Left lung (tissue), 4 donors: ENCODE measurements at regions not wholly inside any gene's neighbourhood (a gene's known extent, or its start where the extent isn't known, plus 50 kb on each side); places are given as distances from the start of the nearest gene placed in this dataset.

ENCODE experiments used
- ATAC-seq: fragments of 200-7000 bp; cut with Tn5 transposase; one replicate; pipeline ENCODE4 v1.9.1; 2020; ENCODE audit warnings: moderate library complexity
- DNase-seq, 4 donors: peaks; one replicate each; pipeline ENCODE4 v3.0.0-alpha.2; 2013 to 2020
- H3K27ac ChIP-seq, 2 donors: fragments of 200-600 bp; sonication (generic) in 1 of 2; one replicate each; pipeline versions ENCODE4 v1.5.0 to v1.8.0; 2020 to 2021
- H3K27me3 ChIP-seq, 2 donors: fragments of 200-600 bp; sonication (generic) in 1 of 2; one replicate each; pipeline versions ENCODE4 v1.5.0 to v1.8.0; 2020 to 2021
- H3K36me3 ChIP-seq, 2 donors: fragments of 200-600 bp; sonication (generic) in 1 of 2; one replicate each; pipeline versions ENCODE4 v1.5.0 to v1.8.0; 2020 to 2021
- H3K4me1 ChIP-seq, 2 donors: fragments of 200-600 bp; one replicate each; pipeline ENCODE4 v1.8.0; 2021
- H3K4me3 ChIP-seq, 2 donors: fragments of 200-600 bp; sonication (generic) in 1 of 2; one replicate each; pipeline versions ENCODE4 v1.5.0 to v1.8.0; 2020 to 2021; ENCODE audit warnings: mild to moderate bottlenecking in 1 of 2
- H3K9me3 ChIP-seq, 2 donors: fragments of 200-600 bp; sonication (generic) in 1 of 2; one replicate each; pipeline versions ENCODE4 v1.5.0 to v1.8.0; 2020 to 2021
- intact Hi-C, 2 donors: fragments of 100-400 bp; cut with DNase I; formaldehyde crosslinking; loops; one replicate each; pipeline versions ENCODE4 v1.11.2 to v1.14.2; 2022
- TF ChIP-seq, protein P1 (sequence below), 2 donors: fragments of 200-600 bp; sonication (generic) in 1 of 2; IDR thresholded peaks; one replicate each; pipeline versions ENCODE4 v1.5.0 to v1.8.0; 2021; ENCODE audit warnings: antibody characterized with exemption in 2 of 2
- donor health status: DM: no; HTN: yes; CAD: no.
- donor health status: DM: no; HTN: no; CAD: no.

- H3K27me3 ChIP-seq, result no peaks in the 10 kb centered on the region
Observed at GRCh38 chr13:105725887-105726286, 809.6 kb downstream of the EFNB2 start.

DNA sequence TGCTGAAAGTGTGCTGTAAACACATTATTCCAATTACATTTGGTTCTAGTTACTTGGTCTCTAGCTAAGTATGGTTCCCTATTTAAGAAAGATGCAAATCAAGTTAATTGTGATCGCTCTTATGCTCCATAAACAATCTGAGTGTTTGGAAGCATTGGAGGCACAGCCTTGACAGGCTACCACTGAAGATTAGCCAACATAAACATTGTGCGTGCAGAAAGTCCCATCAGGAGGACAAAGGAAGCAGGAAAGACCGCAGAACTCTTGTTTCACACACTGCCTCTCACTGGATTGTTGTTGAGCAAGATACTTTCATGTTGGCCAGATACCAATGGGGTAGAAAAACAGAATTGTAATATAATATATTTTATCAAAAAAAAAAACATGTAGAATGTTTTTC lies 814.4 kb downstream of the EFNB2 start:
- DNase-seq (peak in 2 of 4 donors; percentile 49 to 71), ATAC-seq (no peak)
- intact Hi-C loops, result no loop called here

More at GRCh38 chr13:105725887-105726286, 809.6 kb downstream of the EFNB2 start:
- no peak for DNase-seq
- intact Hi-C loops, result no loop called here
- H3K27ac ChIP-seq, result no peak overlapping the region
- H3K4me3 ChIP-seq, result no peak overlapping the region
- no peaks in the 10 kb centered on the region for H3K36me3 ChIP-seq
- ATAC-seq, result no peak
- H3K4me1 ChIP-seq, result no peaks in the 10 kb centered on the region
- TF ChIP-seq, protein P1, sequence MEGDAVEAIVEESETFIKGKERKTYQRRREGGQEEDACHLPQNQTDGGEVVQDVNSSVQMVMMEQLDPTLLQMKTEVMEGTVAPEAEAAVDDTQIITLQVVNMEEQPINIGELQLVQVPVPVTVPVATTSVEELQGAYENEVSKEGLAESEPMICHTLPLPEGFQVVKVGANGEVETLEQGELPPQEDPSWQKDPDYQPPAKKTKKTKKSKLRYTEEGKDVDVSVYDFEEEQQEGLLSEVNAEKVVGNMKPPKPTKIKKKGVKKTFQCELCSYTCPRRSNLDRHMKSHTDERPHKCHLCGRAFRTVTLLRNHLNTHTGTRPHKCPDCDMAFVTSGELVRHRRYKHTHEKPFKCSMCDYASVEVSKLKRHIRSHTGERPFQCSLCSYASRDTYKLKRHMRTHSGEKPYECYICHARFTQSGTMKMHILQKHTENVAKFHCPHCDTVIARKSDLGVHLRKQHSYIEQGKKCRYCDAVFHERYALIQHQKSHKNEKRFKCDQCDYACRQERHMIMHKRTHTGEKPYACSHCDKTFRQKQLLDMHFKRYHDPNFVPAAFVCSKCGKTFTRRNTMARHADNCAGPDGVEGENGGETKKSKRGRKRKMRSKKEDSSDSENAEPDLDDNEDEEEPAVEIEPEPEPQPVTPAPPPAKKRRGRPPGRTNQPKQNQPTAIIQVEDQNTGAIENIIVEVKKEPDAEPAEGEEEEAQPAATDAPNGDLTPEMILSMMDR (IDR thresholded peaks at IDR 0.05), result no peak
- peaks cover 0 to 8% of the 10 kb centered on the region in 2 donors for H3K9me3 ChIP-seq

GRCh38 chr13:105719859-105720258 lies 815.6 kb downstream of the EFNB2 start:
- ATAC-seq (no peak), DNase-seq (no peak)
- Histone ChIP-seq H3K4me3 (no peak overlapping the region), H3K4me1 (no peaks in the 10 kb centered on the region), H3K27me3 (no peaks in the 10 kb centered on the region), H3K9me3 (peaks cover 0 to 2% of the 10 kb centered on the region in 2 donors), H3K36me3 (no peaks in the 10 kb centered on the region), H3K27ac (no peak overlapping the region)
- TF ChIP-seq, protein P1 (IDR thresholded peaks at IDR 0.05), result no peak
- intact Hi-C loops, result no loop called here

More for the DNA sequence above, 814.4 kb downstream of the EFNB2 start:
- Histone ChIP-seq H3K4me1 (no peaks in the 10 kb centered on the region), H3K4me3 (no peak overlapping the region), H3K36me3 (no peaks in the 10 kb centered on the region), H3K9me3 (peaks cover 0 to 2% of the 10 kb centered on the region in 2 donors), H3K27me3 (no peaks in the 10 kb centered on the region), H3K27ac (no peak overlapping the region)
- TF ChIP-seq, protein P1 (IDR thresholded peaks at IDR 0.05), result no peak

GRCh38 chr13:105709181-105709580 lies 826.3 kb downstream of the EFNB2 start:
- Histone ChIP-seq H3K4me1 (no peaks in the 10 kb centered on the region), H3K4me3 (no peak overlapping the region), H3K9me3 (peaks cover 0 to 4% of the 10 kb centered on the region in 2 donors), H3K27me3 (no peaks in the 10 kb centered on the region), H3K27ac (no peak overlapping the region), H3K36me3 (no peaks in the 10 kb centered on the region)
- intact Hi-C loops, result no loop called here
- no peak for ATAC-seq
- no peak for DNase-seq
- TF ChIP-seq, protein P1 (IDR thresholded peaks at IDR 0.05), result no peak

DNA sequence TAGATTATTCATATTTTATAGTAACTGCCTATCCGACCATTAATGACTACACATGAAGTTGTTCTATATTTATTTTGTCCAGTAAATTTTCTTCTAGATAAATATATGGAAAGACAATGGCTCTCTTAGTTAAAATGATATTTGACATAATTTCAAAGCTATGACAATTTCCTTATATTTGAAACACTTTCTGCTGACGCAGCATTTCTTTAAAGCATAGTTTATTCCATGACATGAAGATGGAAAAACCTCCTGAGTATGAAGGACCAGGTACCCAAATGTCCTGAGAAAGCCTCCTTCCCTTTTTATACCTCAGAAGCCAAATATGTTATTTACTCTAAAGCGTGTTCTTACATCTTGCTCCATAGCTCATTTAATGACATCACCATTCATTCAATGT lies 831.6 kb downstream of the EFNB2 start:
- no peaks in the 10 kb centered on the region for H3K27me3 ChIP-seq
- ATAC-seq, result no peak
- no peak overlapping the region for H3K27ac ChIP-seq
- H3K4me3 ChIP-seq, result no peak overlapping the region
- H3K36me3 ChIP-seq, result no peaks in the 10 kb centered on the region
- intact Hi-C loops, result no loop called here
- H3K9me3 ChIP-seq, result no peaks in the 10 kb centered on the region
- no peak for DNase-seq
- H3K4me1 ChIP-seq, result no peaks in the 10 kb centered on the region
- TF ChIP-seq, protein P1 (IDR thresholded peaks at IDR 0.05), result no peak
